IMR-90 (cell line): ENCODE measurements at regions not wholly inside any gene's neighbourhood (a gene's known extent, or its start where the extent isn't known, plus 50 kb on each side); places are given as distances from the start of the nearest gene placed in this dataset.

Experiments
- ATAC-seq: fragments of 200-7000 bp; cut with Tn5 transposase; 2 replicates; pipeline ENCODE4 v1.9.1; 2020; ENCODE audit warnings: low read depth, mild to moderate bottlenecking, moderate library complexity
- BruUV-seq: library from RNA; stranded (reverse); fragments of 400-500 nt; replicated peaks from 2 replicates; lab custom pipeline; 2021; lab: Mats Ljungman, UMichigan
- CTCF ChIA-PET: fragments of 300-600 bp; formaldehyde crosslinking; extraction: SDS; loops from one replicate; lab custom pipeline; 2021; ENCODE audit warnings: antibody characterized with exemption; lab: Yijun Ruan, JAX
- POLR2A ChIA-PET: fragments of 300-600 bp; sonication (Branson Sonifier 250); formaldehyde crosslinking; loops from one replicate; lab custom pipeline; 2022; ENCODE audit warnings: antibody characterized with exemption; ENCODE audit not compliant: unreplicated experiment; lab: Charles Lee
- DNase-seq: peaks from one replicate; pipeline ENCODE4 v3.0.0; 2013
- H2AFZ ChIP-seq: replicated peaks from 2 replicates; pipeline ENCODE3; 2013; ENCODE audit warnings: low read length, mild to moderate bottlenecking; ENCODE audit not compliant: poor library complexity
- H2AK5ac ChIP-seq: 2 replicates; pipeline ENCODE4 v1.6.1; 2013; ENCODE audit warnings: low read depth, low read length, inconsistent platforms
- H2AK9ac ChIP-seq: replicated peaks from 2 replicates; pipeline ENCODE3; 2013; ENCODE audit warnings: mild to moderate bottlenecking, low read depth, low read length, moderate library complexity; ENCODE audit not compliant: poor library complexity
- H2BK120ac ChIP-seq: 2 replicates; pipeline ENCODE4 v1.6.1; 2013; ENCODE audit warnings: low read depth, low read length, inconsistent platforms
- H2BK15ac ChIP-seq: 3 replicates; pipeline ENCODE4 v1.6.1; 2013; ENCODE audit warnings: low read depth, low read length, inconsistent platforms
- H2BK20ac ChIP-seq: 2 replicates; pipeline ENCODE4 v1.6.1; 2013; ENCODE audit warnings: low read depth, mild to moderate bottlenecking, inconsistent platforms, low read length, moderate library complexity
- H2BK5ac ChIP-seq: 2 replicates; pipeline ENCODE4 v1.6.1; 2013; ENCODE audit warnings: mild to moderate bottlenecking, low read depth, low read length, inconsistent platforms; ENCODE audit not compliant: poor library complexity, severe bottlenecking
- H3K14ac ChIP-seq: replicated peaks from 2 replicates; pipeline ENCODE4 v1.6.1; 2013; ENCODE audit warnings: low read depth, low read length, inconsistent platforms
- H3K18ac ChIP-seq: 2 replicates; pipeline ENCODE4 v1.6.1; 2013; ENCODE audit warnings: low read depth, low read length, control low read depth
- H3K23ac ChIP-seq: 2 replicates; pipeline ENCODE4 v1.6.1; 2013; ENCODE audit warnings: low read depth, low read length, inconsistent platforms
- H3K27ac ChIP-seq: 2 replicates; pipeline ENCODE4 v1.5.1; 2013; ENCODE audit warnings: mild to moderate bottlenecking, control low read depth, low read length; ENCODE audit not compliant: insufficient read depth
- H3K27me3 ChIP-seq: 2 replicates; pipeline ENCODE4 v1.6.1; 2013; ENCODE audit warnings: low read length; ENCODE audit not compliant: control insufficient read depth, insufficient read depth
- H3K36me3 ChIP-seq: 2 replicates; pipeline ENCODE4 v1.6.1; 2013; ENCODE audit warnings: low read length, mixed read lengths; ENCODE audit not compliant: control insufficient read depth, insufficient read depth
- H3K4ac ChIP-seq: 2 replicates; pipeline ENCODE4 v1.6.1; 2013; ENCODE audit warnings: low read depth, low read length, inconsistent platforms
- H3K4me1 ChIP-seq: 2 replicates; pipeline ENCODE4 v1.6.1; 2013; ENCODE audit warnings: low read length, mixed read lengths; ENCODE audit not compliant: control insufficient read depth, insufficient read depth
- H3K4me2 ChIP-seq: 2 replicates; pipeline ENCODE4 v1.6.1; 2013; ENCODE audit warnings: low read depth, mild to moderate bottlenecking, control low read depth, low read length, moderate library complexity
- H3K4me3 ChIP-seq: 2 replicates; pipeline ENCODE4 v1.5.1; 2013; ENCODE audit warnings: low read depth, mild to moderate bottlenecking, control low read depth, low read length, moderate library complexity; ENCODE audit not compliant: insufficient read depth
- H3K56ac ChIP-seq: 2 replicates; pipeline ENCODE4 v1.6.1; 2013; ENCODE audit warnings: low read length, inconsistent platforms; ENCODE audit not compliant: insufficient read depth; ENCODE audit errors: extremely low read depth
- H3K79me1 ChIP-seq, 2 experiments: 2 replicates each; pipeline ENCODE4 v1.6.1; 2013; ENCODE audit warnings: low read length in 2 of 2, inconsistent platforms in 1 of 2, low read depth in 1 of 2
- H3K9ac ChIP-seq: 2 replicates; pipeline ENCODE4 v1.6.1; 2013; ENCODE audit warnings: low read depth, low read length, control low read depth
- H3K9me1 ChIP-seq: 2 replicates; pipeline ENCODE4 v1.6.1; 2013; ENCODE audit warnings: low read length, inconsistent platforms; ENCODE audit not compliant: insufficient read depth
- H3K9me3 ChIP-seq: 2 replicates; pipeline ENCODE4 v1.6.1; 2013; ENCODE audit warnings: low read length; ENCODE audit not compliant: control insufficient read depth, insufficient read depth
- H4K20me1 ChIP-seq: 2 replicates; pipeline ENCODE4 v1.6.1; 2013; ENCODE audit warnings: low read length, inconsistent platforms; ENCODE audit not compliant: insufficient read depth
- H4K5ac ChIP-seq: 2 replicates; pipeline ENCODE4 v1.6.1; 2013; ENCODE audit warnings: mild to moderate bottlenecking, low read depth, low read length, control low read depth
- H4K8ac ChIP-seq, 2 experiments: 2 replicates each; pipeline ENCODE4 v1.6.1; 2013; ENCODE audit warnings: low read depth in 2 of 2, low read length in 2 of 2, control low read depth in 1 of 2, inconsistent platforms in 1 of 2
- H4K91ac ChIP-seq: 2 replicates; pipeline ENCODE4 v1.6.1; 2013; ENCODE audit warnings: low read depth, low read length, inconsistent platforms; ENCODE audit not compliant: insufficient read depth
- BHLHE40 ChIP-seq: fragments of 150-350 bp; IDR thresholded peaks from 2 replicates; pipeline ENCODE4 v1.6.1; 2016; ENCODE audit warnings: mild to moderate bottlenecking, low read depth, low read length
- CEBPB ChIP-seq: IDR thresholded peaks from 2 replicates; pipeline ENCODE4 v1.6.1; 2012; ENCODE audit warnings: low read depth, low read length, improper control_type of control experiment
- RAD21 ChIP-seq: IDR thresholded peaks from 2 replicates; pipeline ENCODE4 v1.6.1; 2012; ENCODE audit warnings: low read length, improper control_type of control experiment
- RCOR1 ChIP-seq: IDR thresholded peaks from 2 replicates; pipeline ENCODE4 v1.6.1; 2012; ENCODE audit warnings: mild to moderate bottlenecking, low read length, improper control_type of control experiment; ENCODE audit not compliant: insufficient replicate concordance
- RFX5 ChIP-seq: IDR thresholded peaks from 2 replicates; pipeline ENCODE4 v1.8.0; 2012; ENCODE audit warnings: low read depth, mild to moderate bottlenecking, low read length, moderate library complexity
- SMC3 ChIP-seq: fragments of 150-350 bp; IDR thresholded peaks from 2 replicates; pipeline ENCODE4 v1.6.1; 2016; ENCODE audit warnings: low read depth, mild to moderate bottlenecking, antibody characterized with exemption, low read length, moderate library complexity
- WGBS, 2 experiments: methylation state at CpG; one replicate each; pipeline versions ENCODE4 v1.1.5 to v1.1.7; 2013; ENCODE audit warnings: missing lambda C conversion rate in 2 of 2; ENCODE audit not compliant: insufficient read length in 1 of 2; ENCODE audit errors: extremely low coverage in 2 of 2; 5-methylcytosine and 5-hydroxymethylcytosine counted together
- dilution Hi-C: fragments of 300-500 bp; cut with HindIII; formaldehyde crosslinking; loops from one replicate; pipeline ENCODE4 v1.14.3; 2018; ENCODE audit warnings: low sequenced_read_pairs; ENCODE audit not compliant: unreplicated experiment
- in situ Hi-C: fragments of 300-500 bp; cut with MboI; formaldehyde crosslinking; loops from 3 replicates; pipeline ENCODE4 v1.14.3; 2019; ENCODE audit warnings: low sequenced_read_pairs, inconsistent platforms, mixed read lengths
- intact Hi-C: fragments of 100-400 bp; cut with micrococcal nuclease; formaldehyde crosslinking; loops from 2 replicates; pipeline ENCODE4 v1.10.0; 2022
- TF ChIP-seq, protein P1 (sequence below): fragments of 150-350 bp; IDR thresholded peaks from 2 replicates; pipeline ENCODE4 v1.6.1; 2017; ENCODE audit warnings: mild to moderate bottlenecking, antibody characterized with exemption, low read length, low read depth
- TF ChIP-seq, protein P2 (sequence below): fragments of 150-350 bp; IDR thresholded peaks from 2 replicates; pipeline ENCODE4 v1.6.1; 2016; ENCODE audit warnings: low read depth, mild to moderate bottlenecking, low read length, moderate library complexity, borderline replicate concordance
- TF ChIP-seq, protein P3 (sequence below): conservative IDR thresholded peaks from 2 replicates; pipeline ENCODE4 v1.5.1; 2012; ENCODE audit warnings: mild to moderate bottlenecking, low read depth, low read length, improper control_type of control experiment

DNA sequence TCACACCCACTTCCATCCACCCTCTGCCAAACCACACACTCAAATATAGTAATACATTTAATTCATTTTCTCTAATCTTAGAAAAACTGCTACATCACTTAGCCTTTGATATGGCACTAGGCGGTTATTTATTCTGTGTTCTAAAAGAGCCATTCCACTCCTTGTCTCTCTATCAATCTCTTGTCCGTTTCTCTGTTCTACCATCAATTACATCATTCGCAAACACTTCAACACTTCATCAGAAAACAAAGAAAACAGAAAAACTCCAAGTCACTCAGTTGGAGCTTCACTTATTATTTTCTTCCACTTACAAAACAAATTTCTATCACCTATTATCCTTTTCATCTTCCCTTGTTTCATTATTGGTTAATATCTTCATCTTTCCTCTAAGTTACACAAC is 1523.0 kb downstream of the KCNT2 start:
- dilution Hi-C loops (no loop called here), intact Hi-C loops (no loop called here), in situ Hi-C loops (no loop called here)
- no peak overlapping the region for H3K9ac ChIP-seq
- H3K36me3 ChIP-seq = no peaks in the 10 kb centered on the region
- H3K23ac ChIP-seq = no peak overlapping the region
- H2AFZ ChIP-seq = no peak overlapping the region
- H3K4ac ChIP-seq = no peak overlapping the region
- no peak overlapping the region for H3K4me2 ChIP-seq
- H3K79me1 ChIP-seq = no peaks in the 10 kb centered on the region
- no peak overlapping the region for H4K8ac ChIP-seq
- no peaks in the 10 kb centered on the region for H4K20me1 ChIP-seq
- no TSS peak for BruUV-seq
- H2AK9ac ChIP-seq = no peak overlapping the region
- no peak overlapping the region for H4K5ac ChIP-seq
- no peak overlapping the region for H3K56ac ChIP-seq
- TF ChIP-seq RFX5 = no peak
- TF ChIP-seq, protein P1, sequence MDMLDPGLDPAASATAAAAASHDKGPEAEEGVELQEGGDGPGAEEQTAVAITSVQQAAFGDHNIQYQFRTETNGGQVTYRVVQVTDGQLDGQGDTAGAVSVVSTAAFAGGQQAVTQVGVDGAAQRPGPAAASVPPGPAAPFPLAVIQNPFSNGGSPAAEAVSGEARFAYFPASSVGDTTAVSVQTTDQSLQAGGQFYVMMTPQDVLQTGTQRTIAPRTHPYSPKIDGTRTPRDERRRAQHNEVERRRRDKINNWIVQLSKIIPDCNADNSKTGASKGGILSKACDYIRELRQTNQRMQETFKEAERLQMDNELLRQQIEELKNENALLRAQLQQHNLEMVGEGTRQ = no peak
- TF ChIP-seq RAD21 = no peak
- TF ChIP-seq, protein P2, sequence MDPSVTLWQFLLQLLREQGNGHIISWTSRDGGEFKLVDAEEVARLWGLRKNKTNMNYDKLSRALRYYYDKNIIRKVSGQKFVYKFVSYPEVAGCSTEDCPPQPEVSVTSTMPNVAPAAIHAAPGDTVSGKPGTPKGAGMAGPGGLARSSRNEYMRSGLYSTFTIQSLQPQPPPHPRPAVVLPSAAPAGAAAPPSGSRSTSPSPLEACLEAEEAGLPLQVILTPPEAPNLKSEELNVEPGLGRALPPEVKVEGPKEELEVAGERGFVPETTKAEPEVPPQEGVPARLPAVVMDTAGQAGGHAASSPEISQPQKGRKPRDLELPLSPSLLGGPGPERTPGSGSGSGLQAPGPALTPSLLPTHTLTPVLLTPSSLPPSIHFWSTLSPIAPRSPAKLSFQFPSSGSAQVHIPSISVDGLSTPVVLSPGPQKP = no peak
- TF ChIP-seq, protein P3, sequence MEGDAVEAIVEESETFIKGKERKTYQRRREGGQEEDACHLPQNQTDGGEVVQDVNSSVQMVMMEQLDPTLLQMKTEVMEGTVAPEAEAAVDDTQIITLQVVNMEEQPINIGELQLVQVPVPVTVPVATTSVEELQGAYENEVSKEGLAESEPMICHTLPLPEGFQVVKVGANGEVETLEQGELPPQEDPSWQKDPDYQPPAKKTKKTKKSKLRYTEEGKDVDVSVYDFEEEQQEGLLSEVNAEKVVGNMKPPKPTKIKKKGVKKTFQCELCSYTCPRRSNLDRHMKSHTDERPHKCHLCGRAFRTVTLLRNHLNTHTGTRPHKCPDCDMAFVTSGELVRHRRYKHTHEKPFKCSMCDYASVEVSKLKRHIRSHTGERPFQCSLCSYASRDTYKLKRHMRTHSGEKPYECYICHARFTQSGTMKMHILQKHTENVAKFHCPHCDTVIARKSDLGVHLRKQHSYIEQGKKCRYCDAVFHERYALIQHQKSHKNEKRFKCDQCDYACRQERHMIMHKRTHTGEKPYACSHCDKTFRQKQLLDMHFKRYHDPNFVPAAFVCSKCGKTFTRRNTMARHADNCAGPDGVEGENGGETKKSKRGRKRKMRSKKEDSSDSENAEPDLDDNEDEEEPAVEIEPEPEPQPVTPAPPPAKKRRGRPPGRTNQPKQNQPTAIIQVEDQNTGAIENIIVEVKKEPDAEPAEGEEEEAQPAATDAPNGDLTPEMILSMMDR = no peak
- no peak for TF ChIP-seq SMC3
- no peak for TF ChIP-seq RCOR1
- no peak for TF ChIP-seq CEBPB
- TF ChIP-seq BHLHE40 = no peak
- H3K18ac ChIP-seq = no peak overlapping the region
- DNase-seq (no peak), ATAC-seq (no peak)
- H3K4me1 ChIP-seq = no peaks in the 10 kb centered on the region
- 67% methylated on average over 1 of the region's 3 CpGs; no CpG with 5 or more reads in 1 of the 2 experiments for WGBS, 2 experiments
- H2BK5ac ChIP-seq = no peak overlapping the region
- ChIA-PET CTCF (no interaction called here), POLR2A (no interaction called here)
- H2BK120ac ChIP-seq = no peak overlapping the region
- no peak overlapping the region for H2BK20ac ChIP-seq
- H3K9me3 ChIP-seq = no peaks in the 10 kb centered on the region
- no peak overlapping the region for H4K91ac ChIP-seq
- H2BK15ac ChIP-seq = no peak overlapping the region
- no peak overlapping the region for H3K27ac ChIP-seq
- no peak overlapping the region for H3K4me3 ChIP-seq
- no peaks in the 10 kb centered on the region for H3K27me3 ChIP-seq
- H3K14ac ChIP-seq = no peak overlapping the region
- no peaks in the 10 kb centered on the region for H3K9me1 ChIP-seq
- H2AK5ac ChIP-seq = no peak overlapping the region
